ENCODE measurements at regions not wholly inside any gene's neighbourhood (a gene's known extent, or its start where the extent isn't known, plus 50 kb on each side); places are given as distances from the start of the nearest gene placed in this dataset.

GRCh38 chr1:60769082-60769481, 313.3 kb upstream of the NFIA start:
- TF ChIP-seq CREB5 (CRISPR knock-in tag; IDR thresholded peaks at IDR 0.05; ENCODE audit: low read depth) = no peak
- no peak for TF ChIP-seq TCF4 (CRISPR knock-in tag; IDR thresholded peaks at IDR 0.05; ENCODE audit: borderline replicate concordance)
- no peak for TF ChIP-seq TSHZ2 (CRISPR knock-in tag; IDR thresholded peaks at IDR 0.05)
- TF ChIP-seq ZNF70 (CRISPR knock-in tag; IDR thresholded peaks at IDR 0.05) = no peak
- TF ChIP-seq ESRRG (CRISPR knock-in tag; IDR thresholded peaks at IDR 0.05) = no peak
- no peak for TF ChIP-seq POU6F1 (CRISPR knock-in tag; IDR thresholded peaks at IDR 0.05; ENCODE audit: borderline replicate concordance, low read depth)
- TF ChIP-seq ZFP3 (CRISPR knock-in tag; IDR thresholded peaks at IDR 0.05) = no peak
- TF ChIP-seq CSDC2 (CRISPR knock-in tag; IDR thresholded peaks at IDR 0.05) = no peak
- no peak for TF ChIP-seq OSR1 (CRISPR knock-in tag; IDR thresholded peaks at IDR 0.05)
- TF ChIP-seq ZC3H10 (CRISPR knock-in tag; IDR thresholded peaks at IDR 0.05) = no peak
- no peak for TF ChIP-seq PATZ1 (CRISPR knock-in tag; IDR thresholded peaks at IDR 0.05; ENCODE audit: borderline replicate concordance)
- no peak for TF ChIP-seq ZNF565 (CRISPR knock-in tag; conservative IDR thresholded peaks at IDR 0.05; ENCODE audit: low read depth)
- no peak for TF ChIP-seq CSRNP3 (CRISPR knock-in tag; IDR thresholded peaks at IDR 0.05)
- TF ChIP-seq RARB (CRISPR knock-in tag; IDR thresholded peaks at IDR 0.05) = no peak
- no peak for TF ChIP-seq ARNTL (CRISPR knock-in tag; IDR thresholded peaks at IDR 0.05; ENCODE audit: borderline replicate concordance, low read depth)

GRCh38 chr1:60765204-60765603, 317.2 kb upstream of the NFIA start:
- peak; percentile 78; the same call in 2 of the 3 replicates for ATAC-seq
- no peak for TF ChIP-seq RARB (CRISPR knock-in tag; IDR thresholded peaks at IDR 0.05)
- no peak for TF ChIP-seq ZFP3 (CRISPR knock-in tag; IDR thresholded peaks at IDR 0.05)
- TF ChIP-seq CSRNP3 (CRISPR knock-in tag; IDR thresholded peaks at IDR 0.05) = no peak
- TF ChIP-seq ZFP30 (CRISPR knock-in tag; IDR thresholded peaks at IDR 0.05) = no peak

More at GRCh38 chr1:60769082-60769481, 313.3 kb upstream of the NFIA start:
- ATAC-seq = no peak

- no peak for ATAC-seq
- TF ChIP-seq ZNF565 (CRISPR knock-in tag; conservative IDR thresholded peaks at IDR 0.05; ENCODE audit: low read depth) (no peak), SNAI2 (CRISPR knock-in tag; IDR thresholded peaks at IDR 0.05) (no peak), CSRNP3 (CRISPR knock-in tag; IDR thresholded peaks at IDR 0.05) (no peak), OSR1 (CRISPR knock-in tag; IDR thresholded peaks at IDR 0.05) (no peak), PPARA (CRISPR knock-in tag; IDR thresholded peaks at IDR 0.05; ENCODE audit: borderline replicate concordance) (no peak)
Measured at GRCh38 chr1:60764489-60764888, 317.9 kb upstream of the NFIA start.
